ENCODE measurements at regions not wholly inside any gene's neighbourhood (a gene's known extent, or its start where the extent isn't known, plus 50 kb on each side); places are given as distances from the start of the nearest gene placed in this dataset.

DNA sequence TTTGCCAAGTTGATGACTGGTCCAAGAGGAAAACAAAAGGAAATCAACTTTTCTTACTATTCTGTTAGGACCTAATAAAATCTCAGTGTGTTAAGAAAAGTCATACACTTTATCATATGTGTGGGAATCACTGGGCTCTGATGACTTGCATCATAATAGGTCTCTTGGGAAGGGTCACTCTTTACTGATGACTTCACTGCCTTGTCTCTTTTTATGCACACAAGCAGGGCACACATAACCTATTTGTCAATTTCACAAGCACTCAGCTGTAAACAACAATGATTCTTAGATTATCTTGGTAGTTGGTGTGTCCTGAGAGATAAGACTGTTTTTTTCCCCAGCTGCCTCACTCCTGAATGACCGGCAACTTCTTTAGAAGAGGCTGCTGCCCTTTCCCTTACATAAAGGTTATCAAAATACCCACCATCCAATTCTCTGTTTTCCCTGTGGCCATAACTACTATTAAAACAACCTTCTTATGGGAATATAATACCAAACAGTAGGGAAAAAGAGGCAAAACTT is 50.9 kb upstream of the INSM2 start:
- TF ChIP-seq, protein P1, sequence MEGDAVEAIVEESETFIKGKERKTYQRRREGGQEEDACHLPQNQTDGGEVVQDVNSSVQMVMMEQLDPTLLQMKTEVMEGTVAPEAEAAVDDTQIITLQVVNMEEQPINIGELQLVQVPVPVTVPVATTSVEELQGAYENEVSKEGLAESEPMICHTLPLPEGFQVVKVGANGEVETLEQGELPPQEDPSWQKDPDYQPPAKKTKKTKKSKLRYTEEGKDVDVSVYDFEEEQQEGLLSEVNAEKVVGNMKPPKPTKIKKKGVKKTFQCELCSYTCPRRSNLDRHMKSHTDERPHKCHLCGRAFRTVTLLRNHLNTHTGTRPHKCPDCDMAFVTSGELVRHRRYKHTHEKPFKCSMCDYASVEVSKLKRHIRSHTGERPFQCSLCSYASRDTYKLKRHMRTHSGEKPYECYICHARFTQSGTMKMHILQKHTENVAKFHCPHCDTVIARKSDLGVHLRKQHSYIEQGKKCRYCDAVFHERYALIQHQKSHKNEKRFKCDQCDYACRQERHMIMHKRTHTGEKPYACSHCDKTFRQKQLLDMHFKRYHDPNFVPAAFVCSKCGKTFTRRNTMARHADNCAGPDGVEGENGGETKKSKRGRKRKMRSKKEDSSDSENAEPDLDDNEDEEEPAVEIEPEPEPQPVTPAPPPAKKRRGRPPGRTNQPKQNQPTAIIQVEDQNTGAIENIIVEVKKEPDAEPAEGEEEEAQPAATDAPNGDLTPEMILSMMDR (IDR thresholded peaks at IDR 0.05; ENCODE audit: insufficient read depth, low read length) = no peak
- TF ChIP-seq POLR2AphosphoS5 (IDR thresholded peaks at IDR 0.05; ENCODE audit: low read depth) (no peak), SPI1 (IDR thresholded peaks at IDR 0.05; ENCODE audit: borderline replicate concordance, low read depth) (no peak)
- TF ChIP-seq, protein P2, sequence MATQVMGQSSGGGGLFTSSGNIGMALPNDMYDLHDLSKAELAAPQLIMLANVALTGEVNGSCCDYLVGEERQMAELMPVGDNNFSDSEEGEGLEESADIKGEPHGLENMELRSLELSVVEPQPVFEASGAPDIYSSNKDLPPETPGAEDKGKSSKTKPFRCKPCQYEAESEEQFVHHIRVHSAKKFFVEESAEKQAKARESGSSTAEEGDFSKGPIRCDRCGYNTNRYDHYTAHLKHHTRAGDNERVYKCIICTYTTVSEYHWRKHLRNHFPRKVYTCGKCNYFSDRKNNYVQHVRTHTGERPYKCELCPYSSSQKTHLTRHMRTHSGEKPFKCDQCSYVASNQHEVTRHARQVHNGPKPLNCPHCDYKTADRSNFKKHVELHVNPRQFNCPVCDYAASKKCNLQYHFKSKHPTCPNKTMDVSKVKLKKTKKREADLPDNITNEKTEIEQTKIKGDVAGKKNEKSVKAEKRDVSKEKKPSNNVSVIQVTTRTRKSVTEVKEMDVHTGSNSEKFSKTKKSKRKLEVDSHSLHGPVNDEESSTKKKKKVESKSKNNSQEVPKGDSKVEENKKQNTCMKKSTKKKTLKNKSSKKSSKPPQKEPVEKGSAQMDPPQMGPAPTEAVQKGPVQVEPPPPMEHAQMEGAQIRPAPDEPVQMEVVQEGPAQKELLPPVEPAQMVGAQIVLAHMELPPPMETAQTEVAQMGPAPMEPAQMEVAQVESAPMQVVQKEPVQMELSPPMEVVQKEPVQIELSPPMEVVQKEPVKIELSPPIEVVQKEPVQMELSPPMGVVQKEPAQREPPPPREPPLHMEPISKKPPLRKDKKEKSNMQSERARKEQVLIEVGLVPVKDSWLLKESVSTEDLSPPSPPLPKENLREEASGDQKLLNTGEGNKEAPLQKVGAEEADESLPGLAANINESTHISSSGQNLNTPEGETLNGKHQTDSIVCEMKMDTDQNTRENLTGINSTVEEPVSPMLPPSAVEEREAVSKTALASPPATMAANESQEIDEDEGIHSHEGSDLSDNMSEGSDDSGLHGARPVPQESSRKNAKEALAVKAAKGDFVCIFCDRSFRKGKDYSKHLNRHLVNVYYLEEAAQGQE (IDR thresholded peaks at IDR 0.05; ENCODE audit: insufficient replicate concordance, low read depth) = no peak
